Smooth muscle cell (in vitro differentiated cells): ENCODE measurements at regions not wholly inside any gene's neighbourhood (a gene's known extent, or its start where the extent isn't known, plus 50 kb on each side); places are given as distances from the start of the nearest gene placed in this dataset.

Experiments
- DNase-seq: peaks from one replicate; lab custom pipeline; 2025; ENCODE audit not compliant: unreplicated experiment; lab: John Stamatoyannopoulos, UW
- H2AFZ ChIP-seq: fragments of 200-600 bp; sonication (generic); 2 replicates; pipeline ENCODE4 v1.6.0; 2016; ENCODE audit warnings: antibody characterized with exemption, low read depth, mild to moderate bottlenecking
- H3F3A ChIP-seq: fragments of 200-600 bp; sonication (generic); 2 replicates; pipeline ENCODE4 v1.6.0; 2017; ENCODE audit warnings: antibody characterized with exemption, low read depth
- H3K27ac ChIP-seq: fragments of 200-600 bp; sonication (generic); 2 replicates; pipeline ENCODE4 v1.5.1; 2016; ENCODE audit warnings: low read depth, mild to moderate bottlenecking
- H3K27me3 ChIP-seq: fragments of 200-600 bp; sonication (generic); 2 replicates; pipeline ENCODE4 v1.6.1; 2016; ENCODE audit warnings: low read depth, mild to moderate bottlenecking
- H3K36me3 ChIP-seq: fragments of 200-600 bp; sonication (generic); 2 replicates; pipeline ENCODE4 v1.5.1; 2016; ENCODE audit warnings: low read depth
- H3K4me1 ChIP-seq: fragments of 200-600 bp; sonication (generic); 2 replicates; pipeline ENCODE4 v1.5.1; 2016; ENCODE audit warnings: low read depth
- H3K4me2 ChIP-seq: fragments of 200-600 bp; sonication (generic); 2 replicates; pipeline ENCODE4 v1.6.0; 2016; ENCODE audit warnings: mild to moderate bottlenecking
- H3K4me3 ChIP-seq: fragments of 200-600 bp; sonication (generic); 2 replicates; pipeline ENCODE4 v1.5.1; 2016; ENCODE audit warnings: mild to moderate bottlenecking
- H3K79me2 ChIP-seq: fragments of 200-600 bp; sonication (generic); 2 replicates; pipeline ENCODE4 v1.6.0; 2016; ENCODE audit warnings: low read depth, mild to moderate bottlenecking
- H3K9ac ChIP-seq: fragments of 200-600 bp; sonication (generic); 2 replicates; pipeline ENCODE4 v1.6.0; 2016; ENCODE audit warnings: low read depth
- H3K9me3 ChIP-seq: fragments of 200-600 bp; sonication (generic); replicated peaks from 2 replicates; pipeline ENCODE4 v1.5.1; 2016; ENCODE audit warnings: low read depth
- H4K20me1 ChIP-seq: fragments of 200-600 bp; sonication (generic); 2 replicates; pipeline ENCODE4 v1.6.0; 2016; ENCODE audit warnings: low read depth
- WGBS: methylation state at CpG from one replicate; pipeline ENCODE4 v1.1.7; 2016; ENCODE audit warnings: low lambda C conversion rate; 5-methylcytosine and 5-hydroxymethylcytosine counted together
- TF ChIP-seq, protein P1 (sequence below): fragments of 200-600 bp; sonication (generic); IDR thresholded peaks from 2 replicates; pipeline ENCODE4 v1.5.1; 2017; ENCODE audit warnings: borderline replicate concordance, mild to moderate bottlenecking, antibody characterized with exemption; ENCODE audit not compliant: insufficient read depth, poor library complexity, severe bottlenecking

DNA sequence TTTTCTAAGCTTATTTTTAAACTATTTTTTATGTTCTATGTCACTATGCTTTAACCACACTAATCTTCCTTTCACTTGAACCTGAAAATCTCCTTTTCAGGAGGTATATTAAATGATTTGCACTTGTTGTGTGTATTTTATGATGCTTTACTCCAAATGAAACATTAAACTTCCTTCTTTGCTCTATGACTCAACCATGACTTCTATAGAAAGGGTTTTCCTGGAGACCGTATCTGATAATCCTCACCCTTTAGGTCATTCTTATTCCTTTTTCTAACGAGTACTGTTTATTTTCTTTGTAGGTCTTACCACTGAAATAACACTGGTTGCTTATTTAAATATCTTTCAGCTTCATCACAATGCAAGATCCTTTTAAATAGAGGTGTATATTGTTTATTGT is 1163.2 kb downstream of the PCDH18 start:
- Histone ChIP-seq H3F3A (no peaks in the 10 kb centered on the region), H3K4me2 (no peak overlapping the region), H2AFZ (no peak overlapping the region), H3K9me3 (no peaks in the 10 kb centered on the region), H3K27me3 (no peaks in the 10 kb centered on the region), H3K4me3 (no peak overlapping the region), H3K27ac (no peak overlapping the region), H3K4me1 (no peaks in the 10 kb centered on the region), H3K79me2 (no peaks in the 10 kb centered on the region), H4K20me1 (no peaks in the 10 kb centered on the region), H3K36me3 (no peaks in the 10 kb centered on the region), H3K9ac (no peak overlapping the region)
- DNase-seq, result no peak
- WGBS, result 39% methylated on average over 2 of the region's 2 CpGs
- TF ChIP-seq, protein P1, sequence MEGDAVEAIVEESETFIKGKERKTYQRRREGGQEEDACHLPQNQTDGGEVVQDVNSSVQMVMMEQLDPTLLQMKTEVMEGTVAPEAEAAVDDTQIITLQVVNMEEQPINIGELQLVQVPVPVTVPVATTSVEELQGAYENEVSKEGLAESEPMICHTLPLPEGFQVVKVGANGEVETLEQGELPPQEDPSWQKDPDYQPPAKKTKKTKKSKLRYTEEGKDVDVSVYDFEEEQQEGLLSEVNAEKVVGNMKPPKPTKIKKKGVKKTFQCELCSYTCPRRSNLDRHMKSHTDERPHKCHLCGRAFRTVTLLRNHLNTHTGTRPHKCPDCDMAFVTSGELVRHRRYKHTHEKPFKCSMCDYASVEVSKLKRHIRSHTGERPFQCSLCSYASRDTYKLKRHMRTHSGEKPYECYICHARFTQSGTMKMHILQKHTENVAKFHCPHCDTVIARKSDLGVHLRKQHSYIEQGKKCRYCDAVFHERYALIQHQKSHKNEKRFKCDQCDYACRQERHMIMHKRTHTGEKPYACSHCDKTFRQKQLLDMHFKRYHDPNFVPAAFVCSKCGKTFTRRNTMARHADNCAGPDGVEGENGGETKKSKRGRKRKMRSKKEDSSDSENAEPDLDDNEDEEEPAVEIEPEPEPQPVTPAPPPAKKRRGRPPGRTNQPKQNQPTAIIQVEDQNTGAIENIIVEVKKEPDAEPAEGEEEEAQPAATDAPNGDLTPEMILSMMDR, result no peak

DNA sequence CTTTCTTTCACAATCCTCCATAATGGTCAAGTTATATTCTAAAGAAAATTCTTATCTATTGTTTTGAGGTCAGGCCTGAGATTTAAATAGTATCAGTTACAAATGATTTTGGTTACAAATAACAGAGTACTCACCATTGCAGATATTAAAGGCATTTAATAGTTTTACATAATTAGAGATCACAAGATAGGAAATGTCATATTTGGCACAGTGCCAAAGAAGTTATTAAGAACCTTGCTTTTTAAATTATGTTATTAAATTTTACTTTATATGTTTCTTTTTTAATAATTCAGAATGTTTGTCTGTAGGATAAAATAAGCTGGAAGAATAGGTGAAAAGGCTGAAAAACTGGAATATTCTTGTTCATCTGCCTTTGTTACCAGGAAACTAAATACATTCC is 1174.7 kb downstream of the PCDH18 start:
- no peaks in the 10 kb centered on the region for H3K4me1 ChIP-seq
- TF ChIP-seq, protein P1, result no peak
- H3K4me3 ChIP-seq, result no peak overlapping the region
- H3K9me3 ChIP-seq, result no peaks in the 10 kb centered on the region
- H3K27ac ChIP-seq, result no peak overlapping the region
- H2AFZ ChIP-seq, result no peak overlapping the region
- no peaks in the 10 kb centered on the region for H3K79me2 ChIP-seq
- DNase-seq, result no peak
- no peaks in the 10 kb centered on the region for H4K20me1 ChIP-seq
- H3K9ac ChIP-seq, result no peak overlapping the region
- H3K36me3 ChIP-seq, result no peaks in the 10 kb centered on the region
- H3F3A ChIP-seq, result no peaks in the 10 kb centered on the region
- no peaks in the 10 kb centered on the region for H3K27me3 ChIP-seq
- no peak overlapping the region for H3K4me2 ChIP-seq

DNA sequence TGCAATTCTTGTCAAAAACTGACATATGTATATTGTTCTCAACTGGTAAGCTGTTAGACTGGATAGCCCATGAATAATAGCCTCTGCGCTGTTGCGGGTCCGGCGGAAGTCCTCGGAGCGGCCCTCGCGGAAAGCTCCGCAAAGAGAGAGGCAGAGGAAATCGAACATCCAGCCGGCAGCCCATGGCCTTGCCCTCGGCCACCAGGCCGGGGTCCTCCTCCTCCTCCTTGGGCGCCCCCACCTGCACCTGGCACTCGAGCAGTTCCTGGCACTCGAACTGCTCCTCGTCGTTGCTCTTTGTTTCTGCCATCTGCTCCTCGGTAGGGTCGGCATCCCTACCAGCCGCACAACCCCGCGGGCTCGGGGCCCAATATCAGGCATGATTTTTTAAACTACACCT is 1176.3 kb downstream of the PCDH18 start:
- H3F3A ChIP-seq, result no peaks in the 10 kb centered on the region
- H3K79me2 ChIP-seq, result no peaks in the 10 kb centered on the region
- H3K4me1 ChIP-seq, result no peaks in the 10 kb centered on the region
- TF ChIP-seq, protein P1, result no peak
- no peak overlapping the region for H3K4me2 ChIP-seq
- H3K27ac ChIP-seq, result no peak overlapping the region
- DNase-seq, result no peak
- H2AFZ ChIP-seq, result no peak overlapping the region
- no peaks in the 10 kb centered on the region for H3K36me3 ChIP-seq
- H4K20me1 ChIP-seq, result no peaks in the 10 kb centered on the region
- no peaks in the 10 kb centered on the region for H3K9me3 ChIP-seq
- H3K9ac ChIP-seq, result no peak overlapping the region
- H3K27me3 ChIP-seq, result no peaks in the 10 kb centered on the region
- WGBS, result 93% methylated on average over 24 of the region's 24 CpGs
- no peak overlapping the region for H3K4me3 ChIP-seq

DNA sequence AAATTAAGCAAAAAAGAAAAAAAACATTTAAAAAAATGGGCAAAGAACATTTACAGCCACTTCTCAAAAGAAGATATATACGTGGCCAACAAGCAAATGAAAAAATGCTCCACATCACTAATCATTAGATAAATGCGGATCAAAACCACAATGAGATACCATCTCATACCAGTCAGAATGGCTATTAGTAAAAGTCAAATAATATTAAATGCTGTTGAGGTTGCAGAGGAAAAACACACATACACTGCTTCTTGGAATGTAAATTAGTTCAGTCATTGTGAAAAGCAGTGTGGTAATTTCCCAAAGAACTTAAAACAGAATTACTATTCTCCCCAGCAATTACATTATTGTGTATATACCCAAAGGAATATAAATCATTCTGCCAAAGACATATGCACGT is 1189.0 kb downstream of the PCDH18 start:
- Histone ChIP-seq H3K27me3 (no peaks in the 10 kb centered on the region), H3K4me2 (no peak overlapping the region), H3K9me3 (no peaks in the 10 kb centered on the region), H3K9ac (no peak overlapping the region), H3F3A (no peaks in the 10 kb centered on the region), H4K20me1 (no peaks in the 10 kb centered on the region), H3K36me3 (no peaks in the 10 kb centered on the region), H2AFZ (no peak overlapping the region), H3K79me2 (no peaks in the 10 kb centered on the region), H3K27ac (no peak overlapping the region), H3K4me3 (no peak overlapping the region), H3K4me1 (no peaks in the 10 kb centered on the region)
- DNase-seq, result no peak
- 91% methylated on average over 3 of the region's 3 CpGs for WGBS
- TF ChIP-seq, protein P1, result no peak
